ENCODE measurements at regions not wholly inside any gene's neighbourhood (a gene's known extent, or its start where the extent isn't known, plus 50 kb on each side); places are given as distances from the start of the nearest gene placed in this dataset.

DNA sequence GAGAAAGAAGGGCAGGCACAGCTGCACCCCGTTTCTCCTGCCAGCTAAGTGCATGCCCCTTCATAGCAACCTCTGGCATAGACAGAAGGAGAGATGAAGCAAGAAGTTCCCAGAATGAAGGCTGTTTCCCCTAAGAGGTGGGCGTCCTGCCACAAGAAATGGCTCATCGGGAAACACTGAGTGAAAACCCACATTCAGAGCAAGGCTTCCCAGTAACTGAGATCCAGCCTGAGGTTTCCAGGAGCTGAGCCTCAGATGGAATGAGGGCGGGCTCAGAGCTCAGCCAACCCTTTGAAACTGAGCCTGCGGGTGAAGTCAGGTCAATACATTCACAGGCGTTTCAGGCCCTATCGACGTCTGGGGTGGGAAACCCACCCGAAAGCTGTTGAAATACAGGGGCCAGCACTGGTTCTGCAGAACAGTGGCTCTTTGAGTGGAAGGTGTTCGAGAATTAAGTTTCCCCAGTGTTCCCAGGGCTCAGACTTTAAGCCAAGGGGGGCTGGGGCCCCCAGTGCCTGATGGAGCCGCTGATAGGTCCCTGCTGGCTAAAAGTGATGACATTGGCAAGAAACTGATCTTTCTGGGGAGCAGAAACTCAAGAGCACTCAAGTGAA, 510.2 kb downstream of the RPS24 start:
- DNase-seq (ENCODE audit: low spot score), result no peak

DNA sequence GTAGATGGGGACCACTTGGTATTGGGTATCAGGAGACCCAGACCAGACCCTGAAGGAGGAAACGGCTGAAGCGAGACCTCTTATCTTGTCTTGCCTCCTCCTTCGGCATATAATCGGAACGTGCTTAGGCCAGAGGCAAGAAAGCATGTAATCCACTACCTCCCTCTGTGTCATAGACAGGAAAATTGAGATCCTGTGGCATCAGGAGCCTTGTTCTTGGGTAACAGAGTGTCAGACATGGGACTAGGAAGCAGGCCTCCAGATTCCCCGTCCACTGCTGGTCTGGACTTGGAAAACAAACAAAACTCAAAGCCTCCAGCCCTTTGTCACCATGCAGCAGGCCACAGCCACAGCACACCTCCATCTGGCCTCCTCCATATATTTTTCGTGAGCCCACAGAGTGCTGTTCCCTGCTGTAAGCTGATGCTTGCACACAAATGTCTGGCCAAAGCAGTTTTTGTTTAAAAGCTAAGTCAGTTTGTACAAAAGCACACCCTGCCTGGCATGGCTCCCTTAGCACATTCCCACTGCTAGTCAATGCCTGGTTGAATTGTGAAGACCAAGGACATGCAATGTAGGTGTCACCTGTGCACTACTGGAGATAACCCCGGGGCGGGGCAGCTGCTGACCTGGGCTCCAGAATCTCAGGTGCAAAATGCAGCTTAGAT, 510.9 kb downstream of the RPS24 start:
- no peak for DNase-seq (ENCODE audit: low spot score)

- no peak for DNase-seq (ENCODE audit: low spot score)
Measured at GRCh38 chr10:78545756-78546155, 512.1 kb downstream of the RPS24 start.

DNA sequence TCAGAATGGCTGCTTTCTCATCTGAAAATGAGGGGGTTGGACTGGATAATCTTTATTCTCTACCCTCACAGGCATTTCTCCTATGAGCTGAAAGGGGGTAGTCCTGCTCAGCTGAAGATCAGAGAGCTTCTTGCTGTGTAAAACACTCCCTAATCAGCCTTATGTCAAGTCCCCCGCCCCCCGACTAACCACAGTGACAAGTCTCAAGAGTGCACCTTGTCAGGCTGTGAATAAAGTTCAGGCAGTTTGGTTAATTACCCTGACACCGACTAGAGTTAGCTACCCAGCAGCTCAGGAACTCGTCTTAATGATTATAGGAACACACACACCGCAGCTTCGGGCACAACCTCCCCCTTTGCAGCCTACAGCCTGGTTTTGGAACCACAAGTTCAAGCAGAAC, 513.7 kb downstream of the RPS24 start:
- DNase-seq (ENCODE audit: low spot score), result no peak

GRCh38 chr10:78547905-78548304, 514.2 kb downstream of the RPS24 start:
- DNase-seq (ENCODE audit: low spot score), result no peak

DNA sequence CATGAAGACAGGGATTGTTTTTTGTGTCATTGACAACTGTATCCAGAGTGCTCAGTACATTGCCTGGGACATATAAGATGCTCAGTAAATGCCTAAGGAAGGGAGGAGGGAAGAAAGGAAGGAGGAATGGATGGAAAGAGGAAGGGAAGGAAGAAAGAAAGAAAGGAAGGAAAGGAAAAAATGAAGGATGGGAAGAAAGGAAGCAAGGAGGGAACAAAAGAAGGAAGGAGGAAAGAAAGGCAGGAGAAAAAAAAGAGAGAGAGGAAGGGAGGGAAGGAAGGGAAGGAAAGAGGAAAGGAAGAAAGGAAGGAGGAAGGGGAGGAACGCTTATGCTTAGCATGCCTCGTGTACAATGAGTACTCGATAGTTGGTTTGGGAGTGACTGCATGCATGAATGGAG, 514.7 kb downstream of the RPS24 start:
- DNase-seq (ENCODE audit: low spot score), result no peak

DNA sequence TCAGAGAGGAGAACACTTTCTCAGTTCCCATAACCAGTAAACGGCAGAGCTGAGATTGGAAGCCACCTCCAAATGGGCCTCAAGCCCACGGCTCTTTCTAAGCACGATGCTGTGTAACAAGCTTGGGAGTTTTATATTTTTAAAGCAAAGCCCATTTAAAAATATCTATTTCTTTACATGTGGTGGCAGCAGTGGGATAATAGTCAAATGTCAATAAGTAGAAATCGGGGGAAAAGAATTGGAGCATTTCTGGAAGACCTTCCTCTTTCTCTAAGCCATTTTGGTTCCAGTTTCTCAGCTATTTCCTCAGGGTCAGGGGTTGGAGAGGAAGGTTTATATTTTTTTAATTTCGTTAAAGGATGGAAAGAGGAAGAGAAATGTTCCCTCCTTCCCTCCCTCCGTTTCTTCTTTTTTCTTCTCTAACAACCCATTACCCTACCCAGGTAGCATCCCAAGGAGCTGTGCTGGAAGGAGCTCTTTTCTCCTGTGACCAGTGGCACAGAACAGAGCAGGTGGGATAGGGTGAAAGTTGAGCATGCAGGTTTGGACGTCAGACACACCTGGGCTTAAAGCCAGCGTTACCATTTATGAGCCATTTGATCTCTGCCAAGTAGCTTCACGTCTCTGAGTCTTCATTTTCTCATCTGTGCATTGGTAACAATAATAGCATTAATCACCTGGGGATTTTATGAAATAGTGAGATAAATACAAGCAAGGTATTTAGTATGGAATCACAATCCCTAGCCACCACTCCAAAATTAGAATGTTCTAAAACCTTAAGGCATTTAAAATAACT, 515.7 kb downstream of the RPS24 start:
- no peak for DNase-seq (ENCODE audit: low spot score)

GRCh38 chr10:78550090-78550489, 516.4 kb downstream of the RPS24 start:
- no peak for DNase-seq (ENCODE audit: low spot score)

DNA sequence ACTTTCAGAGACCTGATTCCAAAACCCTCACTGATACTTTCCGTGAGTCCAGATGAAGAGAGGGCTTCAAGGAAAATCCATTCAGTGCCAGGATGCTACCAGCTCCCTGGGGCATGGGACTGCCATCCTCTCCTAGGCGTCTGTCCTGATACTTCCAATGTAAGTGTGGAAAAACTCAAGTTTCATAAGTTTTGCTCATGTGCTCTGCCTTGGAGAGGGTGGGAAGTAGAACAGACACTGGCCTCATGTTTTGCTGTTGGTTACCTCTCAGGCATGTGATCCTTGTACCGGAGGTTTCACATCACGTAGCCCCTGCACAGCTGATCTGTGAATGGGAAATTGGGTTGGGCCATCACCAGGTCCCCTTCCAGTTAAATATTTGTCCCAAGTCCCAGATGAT, 517.1 kb downstream of the RPS24 start:
- no peak for DNase-seq (ENCODE audit: low spot score)

GRCh38 chr10:78551184-78552005, 517.4 kb upstream of the ZMIZ1 start:
- DNase-seq (ENCODE audit: low spot score), result peak; percentile 8

DNA sequence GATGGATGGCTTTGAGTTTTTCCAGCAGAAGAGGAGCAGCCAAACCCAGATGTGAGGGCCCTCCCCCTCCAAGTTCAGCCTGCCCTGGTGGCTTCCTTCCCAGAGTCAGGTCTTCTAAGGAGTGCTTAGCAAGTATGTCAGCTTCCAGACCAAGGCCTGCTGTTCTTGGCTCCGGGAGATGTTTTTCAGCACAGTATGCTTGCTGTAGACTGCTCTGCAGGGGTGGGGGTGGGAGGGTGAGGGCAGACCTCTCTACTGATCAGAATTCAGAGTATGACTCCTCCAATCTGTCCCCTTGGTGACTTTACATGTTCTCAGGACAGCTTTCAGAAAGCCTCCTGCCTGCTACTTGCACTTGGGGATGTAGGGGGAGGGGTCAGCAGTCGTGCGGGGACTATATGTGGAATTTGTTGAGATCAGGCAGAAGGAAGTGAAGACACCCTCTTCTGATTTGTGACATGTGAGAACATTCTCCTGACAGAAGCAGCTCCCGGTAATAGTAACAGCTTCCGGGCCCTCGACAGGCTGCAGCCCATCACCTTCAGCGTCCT, 516.4 kb upstream of the ZMIZ1 start:
- DNase-seq (ENCODE audit: low spot score), result no peak

- DNase-seq (ENCODE audit: low spot score), result no peak
Measured at GRCh38 chr10:78553792-78554191, 515.0 kb upstream of the ZMIZ1 start.

GRCh38 chr10:78555128-78555527, 513.6 kb upstream of the ZMIZ1 start:
- DNase-seq (ENCODE audit: low spot score), result no peak

DNA sequence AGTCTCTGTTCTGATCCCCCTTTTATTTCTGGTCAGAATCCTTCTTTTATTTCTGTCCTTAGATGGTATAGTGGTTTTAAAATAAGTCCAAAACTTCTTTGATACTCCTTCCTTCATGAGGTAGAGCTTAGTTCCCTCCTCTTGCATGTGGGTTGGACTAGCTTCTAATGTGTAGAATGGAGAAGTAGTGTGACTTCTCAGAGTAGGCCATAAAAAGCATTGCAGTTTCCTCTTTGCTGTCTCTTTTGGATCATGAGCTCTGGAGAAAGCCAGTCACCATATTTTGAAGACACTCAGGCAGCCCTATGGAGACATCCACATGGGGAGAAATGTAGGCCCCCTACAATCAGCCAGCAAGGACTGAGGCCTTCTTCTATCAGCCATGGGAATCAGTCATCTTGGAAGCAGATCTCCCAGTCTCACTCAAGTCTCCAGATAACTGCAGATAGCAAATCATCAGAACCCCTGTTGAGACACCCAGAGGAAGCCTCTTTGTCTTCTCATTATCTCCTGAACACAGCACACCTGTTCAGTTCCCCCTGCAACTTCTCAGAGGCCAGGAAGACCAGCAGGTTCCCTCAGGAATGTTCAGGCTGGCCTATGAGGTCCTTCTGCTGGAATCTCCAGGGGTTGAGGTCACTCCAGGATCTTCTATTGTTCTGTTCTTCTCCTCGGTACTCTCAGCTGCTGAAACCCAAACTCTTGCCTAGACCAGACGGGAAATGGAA, 511.9 kb upstream of the ZMIZ1 start:
- DNase-seq (ENCODE audit: low spot score), result no peak

GRCh38 chr10:78557433-78557925, 511.3 kb upstream of the ZMIZ1 start:
- no peak for DNase-seq (ENCODE audit: low spot score)

DNA sequence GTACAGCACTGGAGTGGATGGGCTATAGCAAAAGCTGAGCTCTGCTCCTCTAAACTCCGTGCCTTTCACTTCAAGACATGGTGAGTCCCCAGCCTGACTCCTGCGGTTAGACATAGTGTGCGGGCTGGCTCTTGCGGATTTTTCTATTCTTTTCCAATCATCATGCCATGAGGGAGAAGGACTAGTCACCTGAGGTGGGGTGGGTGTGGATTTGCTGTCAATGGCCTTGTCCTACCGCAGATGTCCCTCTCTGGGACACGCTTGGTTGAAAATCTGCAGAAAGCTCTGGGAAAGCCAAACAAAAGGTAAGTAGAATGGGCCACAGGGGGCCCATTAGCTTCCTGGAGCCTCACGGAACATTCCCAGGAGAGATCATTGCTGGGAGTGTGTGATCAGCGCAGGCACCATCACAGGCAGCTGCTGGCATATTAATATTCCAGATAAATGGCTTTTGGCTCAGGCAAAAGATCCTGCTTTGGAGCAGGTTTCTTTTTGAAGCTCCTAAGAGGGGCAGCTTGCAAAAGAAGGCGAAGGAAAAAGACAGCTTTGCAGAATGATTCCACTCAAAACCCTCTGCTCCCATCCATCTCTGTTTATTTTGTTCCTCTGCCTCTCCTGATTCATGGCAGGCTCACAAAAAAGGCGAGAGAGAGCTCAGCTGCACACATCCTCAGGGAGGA, 509.0 kb upstream of the ZMIZ1 start:
- DNase-seq (ENCODE audit: low spot score), result no peak

DNA sequence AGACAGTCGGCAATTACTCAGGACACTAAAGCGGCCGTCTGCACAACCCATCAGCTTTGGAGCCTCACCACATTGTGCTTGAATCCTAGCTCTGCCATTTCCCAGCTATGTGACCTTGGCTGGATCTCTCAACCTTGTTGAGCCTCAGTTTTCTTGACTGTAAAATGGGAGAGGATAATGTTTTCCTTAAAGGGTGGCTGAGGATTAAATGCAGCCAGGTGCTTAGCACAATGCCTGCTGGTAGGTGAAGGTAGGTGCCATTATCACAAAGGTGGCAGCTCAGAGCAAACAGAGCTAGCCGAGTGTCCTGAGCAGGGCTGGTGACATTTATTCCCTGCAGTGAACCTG, 508.5 kb upstream of the ZMIZ1 start:
- DNase-seq (ENCODE audit: low spot score), result no peak

- DNase-seq (ENCODE audit: low spot score), result no peak
Measured at GRCh38 chr10:78563314-78563713, 505.5 kb upstream of the ZMIZ1 start.

DNA sequence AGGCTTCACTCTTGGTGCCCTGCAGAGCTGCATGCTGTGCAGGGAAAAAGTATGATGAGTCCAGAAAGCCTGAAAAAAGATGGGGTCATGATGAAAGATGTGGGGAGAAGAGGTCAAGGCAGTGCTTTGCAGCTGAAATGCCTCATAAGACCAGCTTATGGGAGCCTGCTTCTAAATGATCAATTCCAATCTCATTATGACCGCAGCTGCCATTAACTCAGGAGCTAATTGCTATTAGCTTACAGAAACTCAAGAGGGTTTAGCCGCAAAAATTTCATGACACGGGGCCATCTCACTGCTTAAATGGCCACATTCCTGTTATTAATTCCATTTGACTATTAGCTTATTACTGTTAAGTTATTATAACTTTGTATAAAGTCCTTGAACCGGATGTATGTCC, 502.9 kb upstream of the ZMIZ1 start:
- DNase-seq (ENCODE audit: low spot score), result no peak

DNA sequence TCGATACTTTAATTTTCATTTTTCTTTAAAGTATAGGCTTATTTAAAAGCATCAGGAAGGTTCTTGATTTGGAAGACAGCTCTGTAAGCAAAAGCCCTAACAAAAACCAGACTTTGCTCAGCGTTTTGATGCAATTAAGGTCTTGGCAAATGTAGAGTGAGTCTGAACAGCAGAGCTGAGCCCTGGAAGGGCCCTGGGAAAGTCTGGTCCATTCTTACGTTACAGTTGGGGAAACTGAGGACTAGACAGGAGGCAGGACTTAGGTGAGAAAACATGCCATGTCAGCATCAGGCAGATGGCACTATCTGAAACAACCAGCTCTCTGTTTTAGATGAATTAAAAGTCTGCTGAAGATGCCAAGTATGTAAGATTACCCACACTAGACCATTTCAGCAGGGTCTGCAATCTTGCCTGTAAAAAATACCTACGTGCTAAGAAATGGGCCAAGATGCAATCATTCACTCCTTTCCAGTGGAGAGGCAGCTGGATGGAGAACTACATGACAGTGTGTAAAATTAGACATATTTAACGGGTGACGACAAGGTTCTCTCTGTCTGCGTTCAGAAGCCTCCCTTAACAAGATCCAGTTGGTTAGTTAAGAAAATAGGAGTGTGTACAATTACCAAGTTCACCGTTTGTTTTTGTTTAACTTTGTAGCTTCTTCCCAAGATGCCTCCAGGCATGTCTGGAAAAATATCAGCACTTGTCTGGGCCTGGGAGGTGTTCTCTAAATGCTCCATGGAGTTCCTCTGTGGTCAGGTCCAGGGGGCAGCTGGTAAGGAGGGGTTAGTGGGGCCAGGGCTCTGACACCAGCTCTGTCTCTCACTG, 502.3 kb upstream of the ZMIZ1 start:
- no peak for DNase-seq (ENCODE audit: low spot score)

Data from COLO829 (cell line).